Osteocyte (in vitro differentiated cells): ENCODE measurements at regions not wholly inside any gene's neighbourhood (a gene's known extent, or its start where the extent isn't known, plus 50 kb on each side); places are given as distances from the start of the nearest gene placed in this dataset.

Experiments
- DNase-seq: peaks from one replicate; pipeline ENCODE4 v3.0.0; 2021; ENCODE audit warnings: mixed read lengths; ENCODE audit not compliant: unreplicated experiment; ENCODE audit errors: extremely low spot score
- H3K27ac Mint-ChIP-seq: one replicate; pipeline ENCODE4 v1.8.0; 2021; ENCODE audit warnings: mild to moderate bottlenecking, mixed read lengths; ENCODE audit not compliant: unreplicated experiment
- H3K27me3 Mint-ChIP-seq: one replicate; pipeline ENCODE4 v1.8.0; 2021; ENCODE audit warnings: mixed read lengths; ENCODE audit not compliant: unreplicated experiment
- H3K36me3 Mint-ChIP-seq: one replicate; pipeline ENCODE4 v1.8.0; 2021; ENCODE audit warnings: mixed read lengths; ENCODE audit not compliant: unreplicated experiment
- H3K4me1 Mint-ChIP-seq: one replicate; pipeline ENCODE4 v1.8.0; 2021; ENCODE audit warnings: mixed read lengths; ENCODE audit not compliant: unreplicated experiment
- H3K4me3 Mint-ChIP-seq: one replicate; pipeline ENCODE4 v1.8.0; 2021; ENCODE audit warnings: mild to moderate bottlenecking, moderate library complexity, mixed read lengths; ENCODE audit not compliant: unreplicated experiment
- H3K9me3 Mint-ChIP-seq: one replicate; pipeline ENCODE4 v1.8.0; 2021; ENCODE audit warnings: mixed read lengths; ENCODE audit not compliant: unreplicated experiment
- TF ChIP-seq, protein P1 (sequence below): fragments of 200-600 bp; sonication (generic); IDR thresholded peaks from 2 replicates; pipeline ENCODE4 v1.5.0; 2021; ENCODE audit warnings: antibody characterized with exemption, mild to moderate bottlenecking, moderate library complexity

- TF ChIP-seq, protein P1, sequence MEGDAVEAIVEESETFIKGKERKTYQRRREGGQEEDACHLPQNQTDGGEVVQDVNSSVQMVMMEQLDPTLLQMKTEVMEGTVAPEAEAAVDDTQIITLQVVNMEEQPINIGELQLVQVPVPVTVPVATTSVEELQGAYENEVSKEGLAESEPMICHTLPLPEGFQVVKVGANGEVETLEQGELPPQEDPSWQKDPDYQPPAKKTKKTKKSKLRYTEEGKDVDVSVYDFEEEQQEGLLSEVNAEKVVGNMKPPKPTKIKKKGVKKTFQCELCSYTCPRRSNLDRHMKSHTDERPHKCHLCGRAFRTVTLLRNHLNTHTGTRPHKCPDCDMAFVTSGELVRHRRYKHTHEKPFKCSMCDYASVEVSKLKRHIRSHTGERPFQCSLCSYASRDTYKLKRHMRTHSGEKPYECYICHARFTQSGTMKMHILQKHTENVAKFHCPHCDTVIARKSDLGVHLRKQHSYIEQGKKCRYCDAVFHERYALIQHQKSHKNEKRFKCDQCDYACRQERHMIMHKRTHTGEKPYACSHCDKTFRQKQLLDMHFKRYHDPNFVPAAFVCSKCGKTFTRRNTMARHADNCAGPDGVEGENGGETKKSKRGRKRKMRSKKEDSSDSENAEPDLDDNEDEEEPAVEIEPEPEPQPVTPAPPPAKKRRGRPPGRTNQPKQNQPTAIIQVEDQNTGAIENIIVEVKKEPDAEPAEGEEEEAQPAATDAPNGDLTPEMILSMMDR: no peak
- no peak for DNase-seq
- Mint-ChIP-seq H3K9me3 (no peaks in the 10 kb centered on the region), H3K27ac (no peak overlapping the region), H3K4me1 (no peaks in the 10 kb centered on the region), H3K4me3 (no peak overlapping the region), H3K36me3 (no peaks in the 10 kb centered on the region), H3K27me3 (no peaks in the 10 kb centered on the region)
These were observed 135.5 kb downstream of the HAPSTR1 start for GRCh38 chr16:9226924-9227323.

DNA sequence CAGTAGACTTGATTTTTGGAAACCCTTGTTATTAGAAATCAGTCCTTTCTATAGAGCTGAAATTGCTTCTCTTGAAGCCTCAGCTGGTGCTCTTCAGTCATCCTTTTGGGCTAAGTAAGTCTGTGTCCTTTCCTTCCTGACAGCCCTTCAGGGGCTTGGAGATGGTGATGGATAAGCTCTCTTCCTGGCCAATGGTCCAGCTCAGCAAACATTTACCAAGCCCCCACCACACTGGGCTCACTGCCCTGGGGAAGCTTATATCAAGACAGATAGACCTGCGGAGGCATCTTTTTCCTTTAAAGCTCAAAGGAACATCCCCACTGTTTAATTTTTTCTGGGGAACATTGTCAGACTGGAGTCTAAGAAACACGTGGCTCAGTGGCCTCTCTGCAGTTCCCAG lies 139.6 kb downstream of the HAPSTR1 start:
- TF ChIP-seq, protein P1: no peak
- H3K36me3 Mint-ChIP-seq: no peaks in the 10 kb centered on the region
- no peak overlapping the region for H3K4me3 Mint-ChIP-seq
- no peak overlapping the region for H3K27ac Mint-ChIP-seq
- H3K9me3 Mint-ChIP-seq: no peaks in the 10 kb centered on the region
- DNase-seq: no peak
- no peaks in the 10 kb centered on the region for H3K27me3 Mint-ChIP-seq
- H3K4me1 Mint-ChIP-seq: no peaks in the 10 kb centered on the region

DNA sequence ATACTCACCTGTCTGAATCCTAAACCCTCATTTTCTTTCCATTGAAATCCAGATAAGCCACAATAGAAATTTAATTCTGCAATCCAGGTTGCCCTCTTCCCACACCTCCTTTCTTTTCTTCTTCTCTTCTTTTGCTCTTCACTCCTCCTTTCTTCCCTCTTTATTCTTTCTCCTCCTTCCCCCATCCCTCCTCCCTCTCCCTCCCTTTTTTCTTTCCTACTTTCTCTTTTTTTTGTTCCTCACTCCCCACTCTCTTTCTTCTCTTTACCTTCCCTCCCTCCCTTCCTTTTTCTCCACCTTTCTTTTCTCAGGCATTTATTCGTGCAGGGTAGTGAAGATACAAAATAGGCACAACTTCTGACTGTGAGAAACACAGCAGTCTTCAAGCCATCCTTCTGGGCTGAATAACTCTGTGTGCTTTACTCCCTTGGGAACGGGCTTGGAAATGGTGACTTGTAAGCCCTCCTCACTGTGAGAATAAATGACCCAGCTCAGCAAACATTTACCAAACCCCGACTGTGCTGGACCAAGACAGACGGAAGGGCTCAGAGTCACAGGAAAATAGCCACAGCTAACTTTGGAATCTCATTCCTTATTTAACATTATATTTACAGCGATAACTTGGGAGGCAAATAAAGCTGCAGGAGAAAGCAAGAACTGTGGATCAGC lies 140.8 kb downstream of the HAPSTR1 start:
- Mint-ChIP-seq H3K36me3 (no peaks in the 10 kb centered on the region), H3K9me3 (no peaks in the 10 kb centered on the region), H3K27me3 (no peaks in the 10 kb centered on the region), H3K4me1 (no peaks in the 10 kb centered on the region), H3K4me3 (no peak overlapping the region), H3K27ac (no peak overlapping the region)
- DNase-seq: no peak
- TF ChIP-seq, protein P1: no peak

- TF ChIP-seq, protein P1: no peak
- H3K27ac Mint-ChIP-seq: no peak overlapping the region
These were observed 144.4 kb downstream of the HAPSTR1 start for GRCh38 chr16:9235867-9236266.

DNA sequence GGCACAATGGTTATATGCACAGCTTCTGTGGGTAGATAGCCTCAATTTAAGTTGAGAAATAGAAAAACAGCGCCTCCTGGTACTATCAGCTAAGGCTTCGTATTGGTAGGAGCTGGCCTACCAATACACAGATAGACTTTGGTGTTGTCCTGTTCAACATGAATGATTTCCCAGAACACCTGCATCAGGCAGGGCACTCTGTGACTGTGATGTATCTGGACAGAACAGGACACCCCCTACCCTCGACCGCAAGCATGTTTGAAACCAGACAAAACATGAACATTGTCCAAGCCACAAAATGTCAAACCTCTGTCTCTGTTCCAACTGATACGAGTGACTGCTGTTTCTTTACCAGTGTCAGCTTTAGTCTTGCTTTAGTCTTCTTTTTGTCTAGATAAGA lies 144.9 kb downstream of the HAPSTR1 start:
- DNase-seq: no peak
- H3K9me3 Mint-ChIP-seq: no peaks in the 10 kb centered on the region
- H3K4me3 Mint-ChIP-seq: no peak overlapping the region
- H3K36me3 Mint-ChIP-seq: no peaks in the 10 kb centered on the region
- no peaks in the 10 kb centered on the region for H3K4me1 Mint-ChIP-seq
- no peak overlapping the region for H3K27ac Mint-ChIP-seq
- H3K27me3 Mint-ChIP-seq: no peaks in the 10 kb centered on the region
- TF ChIP-seq, protein P1: no peak

More at GRCh38 chr16:9235867-9236266, 144.4 kb downstream of the HAPSTR1 start:
- Mint-ChIP-seq H3K4me3 (no peak overlapping the region), H3K27me3 (no peaks in the 10 kb centered on the region), H3K4me1 (no peaks in the 10 kb centered on the region), H3K9me3 (no peaks in the 10 kb centered on the region), H3K36me3 (no peaks in the 10 kb centered on the region)
- no peak for DNase-seq
